ENCODE measurements at regions not wholly inside any gene's neighbourhood (a gene's known extent, or its start where the extent isn't known, plus 50 kb on each side); places are given as distances from the start of the nearest gene placed in this dataset.

DNA sequence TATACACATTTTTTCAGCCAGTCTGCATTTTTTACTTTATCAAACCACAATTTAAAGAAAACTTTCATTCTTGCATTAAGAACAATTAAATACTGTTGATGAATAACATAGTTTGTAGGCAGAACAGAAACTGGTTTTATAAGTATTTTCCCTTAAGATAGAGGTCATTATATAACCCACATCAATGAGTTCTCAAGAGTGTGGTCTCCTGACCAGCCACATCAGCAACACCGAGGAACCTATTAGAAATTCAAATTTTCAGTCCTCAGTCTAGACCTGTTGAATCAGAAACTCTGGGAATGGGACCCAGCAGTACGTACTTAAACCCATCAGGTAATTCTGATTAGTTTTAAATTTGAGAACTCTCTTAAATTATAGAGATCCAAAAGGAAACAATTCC is 299.6 kb upstream of the ARSJ start:
- no peaks in the 10 kb centered on the region for H3K36me3 ChIP-seq (ENCODE audit: insufficient read depth, low read length)
- no peak overlapping the region for H3K4me3 ChIP-seq (ENCODE audit: low read length)
- no peak overlapping the region for H2AFZ ChIP-seq (ENCODE audit: low read depth, low read length)
- H3K27me3 ChIP-seq (ENCODE audit: insufficient read depth, low read length): no peaks in the 10 kb centered on the region
- H3K9me3 ChIP-seq (ENCODE audit: low read length): no peaks in the 10 kb centered on the region
- no peaks in the 10 kb centered on the region for H3K4me1 ChIP-seq (ENCODE audit: insufficient read depth, low read length)

DNA sequence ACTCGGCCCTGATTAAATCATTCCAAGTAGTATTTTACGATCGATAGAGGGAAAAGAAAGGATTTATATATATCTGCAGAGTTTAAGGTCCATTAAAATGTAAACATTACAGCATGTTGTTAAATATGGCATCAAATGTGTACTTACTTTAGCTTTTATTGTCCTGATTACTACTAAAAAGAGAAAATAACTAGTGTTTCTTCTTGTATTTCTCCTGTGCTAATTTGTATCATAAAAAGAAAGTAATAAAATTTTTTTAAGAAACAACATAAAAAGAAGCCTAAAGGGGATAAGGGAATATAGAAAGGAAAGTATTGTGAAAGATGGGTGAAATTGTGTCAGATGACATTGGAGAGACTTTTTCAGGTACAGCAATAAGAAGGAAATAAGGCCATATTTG is 300.3 kb upstream of the ARSJ start:
- no peaks in the 10 kb centered on the region for H3K9me3 ChIP-seq (ENCODE audit: low read length)
- H3K4me3 ChIP-seq (ENCODE audit: low read length): no peak overlapping the region
- H3K4me1 ChIP-seq (ENCODE audit: insufficient read depth, low read length): no peaks in the 10 kb centered on the region
- H3K36me3 ChIP-seq (ENCODE audit: insufficient read depth, low read length): no peaks in the 10 kb centered on the region
- no peak overlapping the region for H2AFZ ChIP-seq (ENCODE audit: low read depth, low read length)
- no peaks in the 10 kb centered on the region for H3K27me3 ChIP-seq (ENCODE audit: insufficient read depth, low read length)

DNA sequence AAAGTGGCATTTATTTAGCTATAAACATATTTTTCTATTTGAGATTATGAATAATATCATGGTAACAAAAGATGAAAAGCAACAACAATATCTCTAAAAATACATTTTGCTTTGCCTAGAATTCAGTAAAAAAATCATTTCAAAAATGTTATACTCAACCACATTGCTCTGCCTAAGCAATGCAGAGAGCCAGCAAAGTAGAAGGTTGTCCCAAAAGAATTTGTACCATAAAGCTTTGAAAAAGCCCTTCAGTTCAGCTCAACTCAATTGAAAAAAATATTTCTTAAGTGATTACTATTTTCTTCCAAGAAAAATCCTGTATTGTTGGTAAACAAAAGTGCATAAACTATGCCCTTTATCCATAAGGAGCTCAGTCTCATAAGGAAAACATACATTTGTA is 301.2 kb upstream of the ARSJ start:
- Histone ChIP-seq H3K36me3 (ENCODE audit: insufficient read depth, low read length) (no peaks in the 10 kb centered on the region), H3K4me3 (ENCODE audit: low read length) (no peak overlapping the region), H3K27me3 (ENCODE audit: insufficient read depth, low read length) (no peaks in the 10 kb centered on the region), H3K4me1 (ENCODE audit: insufficient read depth, low read length) (no peaks in the 10 kb centered on the region), H2AFZ (ENCODE audit: low read depth, low read length) (no peak overlapping the region), H3K9me3 (ENCODE audit: low read length) (no peaks in the 10 kb centered on the region)

DNA sequence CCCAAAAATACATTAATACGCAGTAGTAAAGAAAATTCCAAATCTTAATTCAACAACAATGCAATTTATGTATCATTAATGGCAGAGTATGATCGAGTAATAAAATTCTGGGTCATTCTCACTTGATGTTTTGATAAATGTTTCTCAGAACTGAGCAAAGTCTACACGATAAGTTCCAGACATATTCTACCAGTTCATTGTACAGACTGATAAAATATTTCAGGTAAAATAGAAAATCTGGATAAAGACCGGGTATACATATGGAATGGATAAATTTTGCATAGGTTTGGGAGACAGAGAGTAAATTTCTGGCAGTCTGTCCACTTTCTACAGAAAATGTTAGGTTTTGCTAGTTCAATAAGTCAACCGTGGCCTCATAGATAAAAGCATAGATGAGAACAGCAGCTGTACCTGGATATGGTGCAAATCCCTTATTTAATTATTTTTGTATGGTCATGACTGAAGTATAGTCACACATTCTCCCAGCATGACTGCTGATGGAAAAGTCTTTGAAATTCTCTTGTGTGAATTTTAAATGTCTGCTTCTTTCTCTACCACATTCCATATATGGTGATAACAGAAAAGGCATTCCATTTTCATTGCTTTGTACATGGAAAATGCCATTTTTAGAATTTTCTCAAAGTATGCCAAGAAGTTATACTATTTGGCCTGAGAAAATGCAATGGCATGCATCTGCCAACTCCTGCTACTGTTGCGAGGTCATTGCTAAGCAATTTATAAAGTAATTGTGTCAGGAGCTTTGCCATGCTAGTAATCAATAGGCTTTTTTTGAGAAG is 301.9 kb upstream of the ARSJ start:
- H3K4me3 ChIP-seq (ENCODE audit: low read length): no peak overlapping the region
- H2AFZ ChIP-seq (ENCODE audit: low read depth, low read length): no peak overlapping the region
- H3K27me3 ChIP-seq (ENCODE audit: insufficient read depth, low read length): no peaks in the 10 kb centered on the region
- no peaks in the 10 kb centered on the region for H3K36me3 ChIP-seq (ENCODE audit: insufficient read depth, low read length)
- no peaks in the 10 kb centered on the region for H3K9me3 ChIP-seq (ENCODE audit: low read length)
- H3K4me1 ChIP-seq (ENCODE audit: insufficient read depth, low read length): peaks cover 5% of the 10 kb centered on the region

DNA sequence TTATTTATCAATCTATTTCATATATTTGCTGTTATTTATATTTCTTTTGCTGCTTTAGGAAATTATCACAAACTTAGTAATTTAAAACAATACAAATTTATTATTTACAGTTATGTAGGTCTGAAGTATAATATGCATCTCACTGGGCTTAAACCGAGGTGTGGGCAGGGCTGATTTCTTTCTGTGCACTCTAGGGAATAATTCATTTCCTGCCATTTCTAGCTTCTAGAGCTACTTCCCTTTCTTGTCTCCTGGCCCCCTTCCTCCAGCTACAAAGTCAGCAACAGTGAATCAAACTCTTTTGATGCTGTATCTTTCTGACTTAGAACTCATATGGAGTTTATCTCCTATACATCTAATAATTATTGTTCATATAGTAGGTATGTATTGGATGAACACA is 303.5 kb upstream of the ARSJ start:
- no peak overlapping the region for H2AFZ ChIP-seq (ENCODE audit: low read depth, low read length)
- H3K4me3 ChIP-seq (ENCODE audit: low read length): no peak overlapping the region
- peaks cover 9% of the 10 kb centered on the region for H3K4me1 ChIP-seq (ENCODE audit: insufficient read depth, low read length)
- H3K9me3 ChIP-seq (ENCODE audit: low read length): no peaks in the 10 kb centered on the region
- no peaks in the 10 kb centered on the region for H3K27me3 ChIP-seq (ENCODE audit: insufficient read depth, low read length)
- H3K36me3 ChIP-seq (ENCODE audit: insufficient read depth, low read length): no peaks in the 10 kb centered on the region

DNA sequence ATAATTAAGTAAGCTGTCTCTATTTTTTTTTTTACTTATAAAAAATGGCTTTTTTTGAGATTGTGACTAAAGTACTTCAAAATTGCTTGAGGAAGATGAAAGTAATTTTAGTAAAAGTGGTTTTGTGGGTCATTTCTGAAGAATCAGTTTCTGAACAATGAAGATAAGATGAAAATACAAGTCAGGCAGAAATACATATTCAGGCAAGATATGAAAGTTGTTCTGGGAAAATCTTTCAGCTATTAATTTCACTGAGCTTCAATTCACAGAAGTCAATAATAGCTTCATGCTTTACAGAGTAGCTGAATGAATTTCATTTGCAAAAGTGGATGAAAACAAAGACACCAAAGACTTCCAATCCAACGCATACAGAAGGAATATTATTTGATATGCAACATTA is 305.2 kb upstream of the ARSJ start:
- no peak overlapping the region for H2AFZ ChIP-seq (ENCODE audit: low read depth, low read length)

DNA sequence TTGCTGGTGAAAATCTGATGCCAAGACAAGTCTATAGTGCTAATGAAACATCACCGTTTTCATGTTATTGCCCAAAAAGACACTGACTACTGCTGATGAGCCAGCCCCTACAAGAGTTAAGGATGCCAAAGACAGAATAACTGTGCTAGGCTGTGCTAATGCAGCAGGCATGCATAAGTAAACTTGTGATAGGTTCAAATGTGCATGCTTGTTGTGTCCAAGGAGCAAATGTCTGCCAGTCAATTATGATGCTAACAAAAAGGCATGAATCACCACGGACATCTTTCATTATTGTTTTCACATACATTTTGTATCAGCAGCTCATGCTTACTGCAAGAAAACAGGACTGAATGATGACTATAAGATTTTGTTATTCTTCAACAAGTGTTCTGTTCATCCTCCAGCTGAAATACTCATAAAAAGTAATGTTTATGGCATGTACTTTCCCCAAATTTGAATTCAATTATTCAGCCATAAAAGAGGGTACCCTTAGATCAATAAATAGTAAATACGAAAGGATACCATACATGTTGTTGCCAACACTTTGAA is 306.9 kb upstream of the ARSJ start:
- Histone ChIP-seq H3K27me3 (ENCODE audit: insufficient read depth, low read length) (no peaks in the 10 kb centered on the region), H2AFZ (ENCODE audit: low read depth, low read length) (no peak overlapping the region), H3K9me3 (ENCODE audit: low read length) (no peaks in the 10 kb centered on the region), H3K36me3 (ENCODE audit: insufficient read depth, low read length) (no peaks in the 10 kb centered on the region), H3K4me3 (ENCODE audit: low read length) (no peak overlapping the region), H3K4me1 (ENCODE audit: insufficient read depth, low read length) (peaks cover 9% of the 10 kb centered on the region)

More for the DNA sequence above, 305.2 kb upstream of the ARSJ start:
- Histone ChIP-seq H3K9me3 (ENCODE audit: low read length) (no peaks in the 10 kb centered on the region), H3K4me1 (ENCODE audit: insufficient read depth, low read length) (peaks cover 9% of the 10 kb centered on the region), H3K36me3 (ENCODE audit: insufficient read depth, low read length) (no peaks in the 10 kb centered on the region), H3K27me3 (ENCODE audit: insufficient read depth, low read length) (no peaks in the 10 kb centered on the region), H3K4me3 (ENCODE audit: low read length) (no peak overlapping the region)

DNA sequence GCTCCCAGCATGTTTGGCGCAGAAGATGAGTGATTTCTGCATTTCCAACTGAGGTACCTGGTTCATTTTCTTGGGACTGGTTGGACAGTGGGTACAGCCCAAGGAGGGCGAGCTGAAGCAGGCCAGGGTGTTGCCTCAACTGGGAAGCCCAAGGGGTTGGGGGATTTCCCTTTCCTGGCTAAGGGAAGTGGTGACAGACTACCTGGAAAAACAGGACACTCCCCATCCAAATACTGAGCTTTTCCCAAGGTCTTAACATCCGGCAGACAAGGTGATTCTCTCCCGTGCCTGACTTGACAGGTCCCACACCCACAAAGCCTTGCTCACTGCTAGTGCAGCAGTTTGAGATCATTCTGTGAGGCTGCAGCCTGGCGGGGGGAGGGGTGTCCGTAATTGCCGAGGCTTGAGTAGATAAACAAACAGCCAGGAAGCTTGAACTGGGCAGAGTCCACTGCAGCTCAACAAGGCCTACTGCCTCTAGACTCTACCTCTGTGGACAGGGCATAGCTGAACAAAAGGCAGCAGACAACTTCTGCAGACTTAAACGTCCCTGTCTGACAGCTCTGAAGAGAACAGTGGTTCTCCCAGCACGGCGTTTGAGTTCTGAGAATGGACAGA is 307.7 kb upstream of the ARSJ start:
- Histone ChIP-seq H3K4me1 (ENCODE audit: insufficient read depth, low read length) (peaks cover 9% of the 10 kb centered on the region), H2AFZ (ENCODE audit: low read depth, low read length) (no peak overlapping the region), H3K9me3 (ENCODE audit: low read length) (no peaks in the 10 kb centered on the region), H3K36me3 (ENCODE audit: insufficient read depth, low read length) (no peaks in the 10 kb centered on the region), H3K4me3 (ENCODE audit: low read length) (no peak overlapping the region), H3K27me3 (ENCODE audit: insufficient read depth, low read length) (no peaks in the 10 kb centered on the region)

DNA sequence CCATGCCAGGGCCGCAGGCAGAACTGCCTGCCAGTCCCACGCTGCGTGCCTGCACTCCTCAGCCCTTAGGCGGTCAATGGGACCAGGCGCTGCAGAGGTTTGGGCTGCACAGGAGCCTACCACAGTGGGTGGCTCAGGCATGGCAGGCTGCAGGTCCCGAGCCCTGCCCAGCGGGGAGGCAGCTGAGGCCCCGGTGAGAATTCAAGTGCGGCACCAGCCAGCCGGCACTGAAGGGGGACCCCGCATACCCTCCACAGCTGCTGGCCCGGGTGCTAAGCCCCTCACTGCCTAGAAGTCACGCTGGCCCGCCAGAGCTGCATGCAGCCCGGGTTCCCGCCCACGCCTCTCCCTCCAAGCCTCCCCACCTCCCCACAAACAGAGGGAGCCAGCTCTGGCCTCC is 302.5 kb upstream of the UGT8 start:
- Histone ChIP-seq H3K27me3 (ENCODE audit: insufficient read depth, low read length) (no peaks in the 10 kb centered on the region), H3K4me1 (ENCODE audit: insufficient read depth, low read length) (no peaks in the 10 kb centered on the region), H3K4me3 (ENCODE audit: low read length) (no peak overlapping the region), H3K36me3 (ENCODE audit: insufficient read depth, low read length) (no peaks in the 10 kb centered on the region), H3K9me3 (ENCODE audit: low read length) (peaks cover 2% of the 10 kb centered on the region), H2AFZ (ENCODE audit: low read depth, low read length) (no peak overlapping the region)

DNA sequence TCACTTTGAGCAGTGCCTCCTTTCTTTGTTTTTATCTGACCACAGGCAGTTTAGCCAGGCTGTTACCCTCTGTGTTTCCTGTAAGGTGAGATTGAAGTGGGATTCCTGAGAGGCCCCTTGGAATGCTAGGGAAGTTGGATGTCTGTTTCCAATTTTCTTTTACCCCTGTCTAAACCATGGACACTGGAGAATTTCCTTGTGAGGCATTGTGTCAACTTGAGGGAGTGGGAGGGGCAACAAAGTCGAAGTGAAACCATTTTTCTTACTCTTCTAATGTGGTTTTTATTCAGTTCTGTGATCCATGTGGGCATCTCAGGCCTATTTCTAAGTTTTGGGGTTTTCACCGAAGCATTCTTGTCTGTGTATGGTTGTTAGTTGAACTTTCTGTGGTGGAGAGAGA is 296.1 kb upstream of the UGT8 start:
- Histone ChIP-seq H3K36me3 (ENCODE audit: insufficient read depth, low read length) (no peaks in the 10 kb centered on the region), H3K4me1 (ENCODE audit: insufficient read depth, low read length) (no peaks in the 10 kb centered on the region), H3K27me3 (ENCODE audit: insufficient read depth, low read length) (no peaks in the 10 kb centered on the region), H3K9me3 (ENCODE audit: low read length) (no peaks in the 10 kb centered on the region), H2AFZ (ENCODE audit: low read depth, low read length) (no peak overlapping the region), H3K4me3 (ENCODE audit: low read length) (no peak overlapping the region)

DNA sequence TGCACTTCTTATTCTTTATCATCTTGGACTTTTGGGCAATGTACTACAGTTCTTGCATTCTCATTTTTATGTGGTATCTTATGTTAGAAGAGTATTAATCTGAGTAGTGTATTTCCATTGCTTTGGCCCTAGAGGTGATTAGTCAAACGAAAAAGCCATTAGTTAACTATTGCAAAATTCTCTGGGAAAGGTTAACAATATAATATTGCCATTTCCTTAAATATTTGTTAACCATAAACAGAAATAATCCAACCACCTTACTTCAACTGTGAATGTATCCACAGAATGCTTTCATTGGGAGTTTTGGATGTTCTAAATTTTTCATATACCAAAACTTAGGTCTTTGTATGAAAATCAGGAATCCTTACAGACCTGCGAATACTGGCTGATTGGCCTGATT is 294.6 kb upstream of the UGT8 start:
- H3K36me3 ChIP-seq (ENCODE audit: insufficient read depth, low read length): no peaks in the 10 kb centered on the region
- no peaks in the 10 kb centered on the region for H3K9me3 ChIP-seq (ENCODE audit: low read length)

DNA sequence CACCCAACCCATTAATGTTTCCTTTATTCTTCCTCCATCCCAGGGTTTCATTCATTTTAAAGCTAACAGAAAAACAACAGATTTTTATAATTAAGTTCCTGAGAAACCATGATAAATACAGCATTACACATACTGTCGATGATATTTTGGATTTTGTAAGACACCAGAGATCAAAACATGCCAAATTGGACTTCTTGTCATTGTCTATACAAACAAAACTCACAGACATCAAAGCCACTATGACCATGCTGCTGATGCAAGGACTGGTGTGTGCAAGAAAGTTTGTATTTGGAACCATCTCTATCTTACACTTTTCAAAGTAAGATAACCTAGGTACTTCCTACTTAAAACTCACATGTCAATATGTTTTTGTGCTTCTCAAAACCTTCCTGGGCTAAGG is 294.0 kb upstream of the UGT8 start:
- no peaks in the 10 kb centered on the region for H3K36me3 ChIP-seq (ENCODE audit: insufficient read depth, low read length)
- no peaks in the 10 kb centered on the region for H3K9me3 ChIP-seq (ENCODE audit: low read length)
- no peaks in the 10 kb centered on the region for H3K4me1 ChIP-seq (ENCODE audit: insufficient read depth, low read length)
- H2AFZ ChIP-seq (ENCODE audit: low read depth, low read length): no peak overlapping the region
- no peaks in the 10 kb centered on the region for H3K27me3 ChIP-seq (ENCODE audit: insufficient read depth, low read length)
- no peak overlapping the region for H3K4me3 ChIP-seq (ENCODE audit: low read length)

More for the DNA sequence above, 294.6 kb upstream of the UGT8 start:
- no peak overlapping the region for H3K4me3 ChIP-seq (ENCODE audit: low read length)
- no peak overlapping the region for H2AFZ ChIP-seq (ENCODE audit: low read depth, low read length)
- no peaks in the 10 kb centered on the region for H3K27me3 ChIP-seq (ENCODE audit: insufficient read depth, low read length)
- no peaks in the 10 kb centered on the region for H3K4me1 ChIP-seq (ENCODE audit: insufficient read depth, low read length)

DNA sequence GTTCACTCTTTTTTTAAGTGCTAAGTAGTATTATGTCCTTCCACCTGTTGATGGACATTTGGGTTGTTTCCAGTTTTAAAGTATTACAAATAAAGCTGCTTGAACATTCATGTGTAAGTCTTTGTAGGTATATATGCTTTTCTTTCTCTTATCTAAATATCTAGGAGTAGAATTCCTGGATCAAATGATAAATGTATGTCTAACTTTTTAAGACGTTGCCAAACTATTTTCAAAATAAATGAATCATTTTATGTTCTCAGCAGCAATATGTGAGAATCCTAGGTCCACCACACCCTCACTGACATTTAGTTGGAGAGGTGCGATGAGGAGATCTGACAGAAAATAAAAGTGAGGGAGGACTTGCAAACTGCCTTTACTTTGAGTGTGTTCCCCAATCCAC is 291.7 kb upstream of the UGT8 start:
- H2AFZ ChIP-seq (ENCODE audit: low read depth, low read length): no peak overlapping the region

More for the DNA sequence above, 291.7 kb upstream of the UGT8 start:
- Histone ChIP-seq H3K4me1 (ENCODE audit: insufficient read depth, low read length) (no peaks in the 10 kb centered on the region), H3K27me3 (ENCODE audit: insufficient read depth, low read length) (no peaks in the 10 kb centered on the region), H3K9me3 (ENCODE audit: low read length) (no peaks in the 10 kb centered on the region), H3K4me3 (ENCODE audit: low read length) (no peak overlapping the region), H3K36me3 (ENCODE audit: insufficient read depth, low read length) (no peaks in the 10 kb centered on the region)
